GM23248 (cell line): ENCODE measurements at regions not wholly inside any gene's neighbourhood (a gene's known extent, or its start where the extent isn't known, plus 50 kb on each side); places are given as distances from the start of the nearest gene placed in this dataset.

Experiments
- DNase-seq: peaks from one replicate; pipeline ENCODE4 v3.0.0-alpha.2; 2015
- H2AFZ ChIP-seq: fragments of 200-600 bp; sonication (generic); 2 replicates; pipeline ENCODE4 v1.6.1; 2016; ENCODE audit warnings: antibody characterized with exemption
- H3F3A ChIP-seq: fragments of 200-600 bp; sonication (generic); 2 replicates; pipeline ENCODE4 v1.6.1; 2016; ENCODE audit warnings: mild to moderate bottlenecking, antibody characterized with exemption, mixed run types; ENCODE audit not compliant: insufficient read depth
- H3K27ac ChIP-seq: fragments of 200-600 bp; sonication (generic); 2 replicates; pipeline ENCODE4 v1.5.1; 2016; ENCODE audit warnings: mild to moderate bottlenecking
- H3K27me3 ChIP-seq: fragments of 200-600 bp; sonication (generic); replicated peaks from 2 replicates; pipeline ENCODE4 v1.6.1; 2016; ENCODE audit warnings: mild to moderate bottlenecking; ENCODE audit not compliant: insufficient read depth
- H3K36me3 ChIP-seq: fragments of 200-600 bp; sonication (generic); 2 replicates; pipeline ENCODE4 v1.6.1; 2016; ENCODE audit warnings: low read depth, mild to moderate bottlenecking
- H3K4me1 ChIP-seq: fragments of 200-600 bp; sonication (generic); 2 replicates; pipeline ENCODE4 v1.6.1; 2016; ENCODE audit warnings: mild to moderate bottlenecking; ENCODE audit not compliant: insufficient read depth
- H3K4me2 ChIP-seq: fragments of 200-600 bp; sonication (generic); one replicate; pipeline ENCODE4 v1.6.1; 2016; ENCODE audit warnings: mild to moderate bottlenecking; ENCODE audit not compliant: unreplicated experiment
- H3K4me3 ChIP-seq: fragments of 200-600 bp; sonication (generic); 2 replicates; pipeline ENCODE4 v1.5.1; 2016; ENCODE audit warnings: mild to moderate bottlenecking
- H3K79me2 ChIP-seq: fragments of 200-600 bp; sonication (generic); 2 replicates; pipeline ENCODE4 v1.6.1; 2016; ENCODE audit warnings: mild to moderate bottlenecking; ENCODE audit not compliant: insufficient read depth
- H3K9ac ChIP-seq: fragments of 200-600 bp; sonication (generic); 2 replicates; pipeline ENCODE4 v1.6.1; 2016; ENCODE audit warnings: mild to moderate bottlenecking
- H3K9me2 ChIP-seq: fragments of 200-600 bp; sonication (generic); 2 replicates; pipeline ENCODE4 v1.6.1; 2016; ENCODE audit warnings: mixed run types, mild to moderate bottlenecking, moderate library complexity; ENCODE audit not compliant: insufficient read depth
- H3K9me3 ChIP-seq: fragments of 200-600 bp; sonication (generic); one replicate; pipeline ENCODE4 v1.6.1; 2017; ENCODE audit warnings: low read depth
- H4K20me1 ChIP-seq: fragments of 200-600 bp; sonication (generic); 2 replicates; pipeline ENCODE4 v1.6.0; 2016; ENCODE audit not compliant: insufficient read depth
- EZH2 ChIP-seq: fragments of 200-600 bp; sonication (generic); IDR thresholded peaks from 2 replicates; pipeline ENCODE4 v1.6.1; 2018; ENCODE audit warnings: antibody characterized with exemption, mild to moderate bottlenecking; ENCODE audit not compliant: insufficient read depth, poor library complexity, severe bottlenecking
- EZH2phosphoT487 ChIP-seq: fragments of 200-600 bp; sonication (generic); IDR thresholded peaks from 2 replicates; pipeline ENCODE4 v1.6.1; 2018; ENCODE audit warnings: antibody characterized with exemption, moderate library complexity, mild to moderate bottlenecking, low read depth; ENCODE audit not compliant: insufficient read depth
- WGBS, 2 experiments: methylation state at CpG; one replicate each; pipeline ENCODE4 v1.1.6; 2015 to 2017; ENCODE audit warnings: low lambda C conversion rate in 2 of 2, low coverage in 1 of 2; ENCODE audit errors: missing lambda C conversion rate in 2 of 2; 5-methylcytosine and 5-hydroxymethylcytosine counted together
- in situ Hi-C: fragments of 300-500 bp; cut with MboI; formaldehyde crosslinking; loops from 2 replicates; pipeline ENCODE4 v1.15.0; 2020

DNA sequence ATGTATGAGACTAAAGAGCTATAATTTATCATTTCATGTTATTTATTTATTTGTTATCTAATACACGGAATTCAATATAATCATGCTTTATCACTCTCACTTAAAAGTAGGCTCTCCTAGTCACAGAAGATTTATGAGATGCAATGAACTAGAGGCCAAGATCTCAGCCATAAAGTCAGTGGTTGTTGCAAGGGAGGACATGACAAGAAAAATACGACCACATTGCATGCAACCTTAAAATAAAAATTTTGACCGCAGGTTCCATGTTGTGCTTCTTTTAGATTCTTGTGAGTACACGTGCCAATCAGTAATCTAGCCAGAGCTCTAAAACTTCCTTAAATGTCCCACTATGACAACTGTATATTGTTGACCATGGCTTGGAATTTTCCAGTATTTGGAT, 75.9 kb upstream of the SP8 start:
- TF ChIP-seq EZH2phosphoT487 (no peak), EZH2 (no peak)
- no peaks in the 10 kb centered on the region for H4K20me1 ChIP-seq
- no peaks in the 10 kb centered on the region for H3K27me3 ChIP-seq
- no peaks in the 10 kb centered on the region for H3K36me3 ChIP-seq
- no peak overlapping the region for H3K9ac ChIP-seq
- H3K27ac ChIP-seq: no peak overlapping the region
- H3K79me2 ChIP-seq: no peaks in the 10 kb centered on the region
- no peaks in the 10 kb centered on the region for H3K4me1 ChIP-seq
- H3F3A ChIP-seq: no peaks in the 10 kb centered on the region
- no peak for DNase-seq
- H3K9me3 ChIP-seq: no peaks in the 10 kb centered on the region
- H3K4me2 ChIP-seq: no peak overlapping the region
- 17 to 22% methylated on average over 4 of the region's 4 CpGs for WGBS, 2 experiments
- H3K4me3 ChIP-seq: no peak overlapping the region
- H2AFZ ChIP-seq: no peak overlapping the region
- in situ Hi-C loops: no loop called here
- no peaks in the 10 kb centered on the region for H3K9me2 ChIP-seq

DNA sequence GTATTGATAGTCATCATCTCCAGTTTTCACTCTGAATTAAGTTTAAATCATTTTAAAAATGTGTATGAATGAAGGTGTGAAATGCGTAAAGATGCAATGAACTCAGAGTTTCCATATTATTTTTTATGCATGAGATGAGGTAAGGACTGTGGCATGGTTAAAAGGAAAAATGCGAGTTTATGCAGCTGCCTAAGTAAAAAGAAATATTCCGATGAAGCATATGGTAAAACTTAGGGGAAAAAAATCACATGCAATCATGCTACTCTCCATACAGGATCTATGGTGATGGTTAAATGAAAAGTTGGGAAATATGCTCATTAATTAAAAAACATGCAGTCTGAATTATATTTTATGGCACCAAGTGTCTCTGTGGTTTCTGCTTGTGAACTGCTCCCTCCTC, 77.5 kb upstream of the SP8 start:
- 1 to 2% methylated on average over 3 of the region's 3 CpGs for WGBS, 2 experiments
- no peaks in the 10 kb centered on the region for H3K9me2 ChIP-seq
- TF ChIP-seq EZH2 (no peak), EZH2phosphoT487 (no peak)
- H3K79me2 ChIP-seq: no peaks in the 10 kb centered on the region
- no peak overlapping the region for H2AFZ ChIP-seq
- no peak for DNase-seq
- no peak overlapping the region for H3K9ac ChIP-seq
- no peaks in the 10 kb centered on the region for H3K4me1 ChIP-seq
- H3F3A ChIP-seq: no peaks in the 10 kb centered on the region
- H3K27me3 ChIP-seq: no peaks in the 10 kb centered on the region
- H3K27ac ChIP-seq: no peak overlapping the region
- in situ Hi-C loops: no loop called here
- no peaks in the 10 kb centered on the region for H3K36me3 ChIP-seq
- no peak overlapping the region for H3K4me2 ChIP-seq
- no peaks in the 10 kb centered on the region for H3K9me3 ChIP-seq
- no peaks in the 10 kb centered on the region for H4K20me1 ChIP-seq
- H3K4me3 ChIP-seq: no peak overlapping the region

- no peaks in the 10 kb centered on the region for H3K9me3 ChIP-seq
- no peaks in the 10 kb centered on the region for H3F3A ChIP-seq
- H3K4me1 ChIP-seq: no peaks in the 10 kb centered on the region
- no peak overlapping the region for H3K9ac ChIP-seq
- in situ Hi-C loops: no loop called here
- H3K79me2 ChIP-seq: no peaks in the 10 kb centered on the region
- no peak overlapping the region for H3K27ac ChIP-seq
- no peaks in the 10 kb centered on the region for H4K20me1 ChIP-seq
- H3K27me3 ChIP-seq: no peaks in the 10 kb centered on the region
- H2AFZ ChIP-seq: no peak overlapping the region
- no peak overlapping the region for H3K4me3 ChIP-seq
- no peak overlapping the region for H3K4me2 ChIP-seq
- H3K9me2 ChIP-seq: no peaks in the 10 kb centered on the region
- no peak for DNase-seq
- WGBS, 2 experiments: 23 to 31% methylated on average over 6 of the region's 6 CpGs
- TF ChIP-seq EZH2phosphoT487: no peak
- TF ChIP-seq EZH2: no peak
- no peaks in the 10 kb centered on the region for H3K36me3 ChIP-seq
Measured at GRCh38 chr7:20865684-20866083, 79.0 kb upstream of the SP8 start.

GRCh38 chr7:20870977-20871376, 84.3 kb upstream of the SP8 start:
- Histone ChIP-seq H3K9me3 (no peaks in the 10 kb centered on the region), H3F3A (no peaks in the 10 kb centered on the region), H3K4me2 (no peak overlapping the region), H4K20me1 (no peaks in the 10 kb centered on the region), H3K36me3 (no peaks in the 10 kb centered on the region), H2AFZ (no peak overlapping the region), H3K79me2 (no peaks in the 10 kb centered on the region), H3K4me3 (no peak overlapping the region), H3K9me2 (no peaks in the 10 kb centered on the region), H3K9ac (no peak overlapping the region), H3K27me3 (no peaks in the 10 kb centered on the region), H3K27ac (no peak overlapping the region), H3K4me1 (no peaks in the 10 kb centered on the region)
- 34 to 60% methylated on average over 2 of the region's 2 CpGs for WGBS, 2 experiments
- TF ChIP-seq EZH2 (no peak), EZH2phosphoT487 (no peak)
- DNase-seq: no peak
- in situ Hi-C loops: no loop called here

DNA sequence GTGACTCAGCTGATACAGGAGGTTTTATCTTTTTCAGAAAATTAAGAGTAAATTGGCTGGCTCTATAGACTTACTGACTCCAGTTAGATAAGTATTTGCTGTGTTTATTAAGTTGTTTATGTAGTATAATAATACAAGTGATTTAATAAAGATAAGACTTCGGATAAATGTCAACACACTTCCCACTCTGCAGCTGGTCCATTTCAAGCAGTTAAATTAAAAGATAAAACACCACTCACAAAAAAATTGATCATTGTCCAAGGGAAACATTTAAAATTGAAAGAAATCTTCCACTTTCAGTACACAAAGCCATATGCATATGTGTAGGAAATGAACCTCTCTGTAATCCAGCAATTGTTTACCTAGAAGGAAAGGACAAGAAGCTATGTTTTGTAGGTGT, 106.1 kb upstream of the SP8 start:
- H3K4me3 ChIP-seq: no peak overlapping the region
- H3K9me3 ChIP-seq: no peaks in the 10 kb centered on the region
- no peaks in the 10 kb centered on the region for H3K79me2 ChIP-seq
- H3K27me3 ChIP-seq: no peaks in the 10 kb centered on the region
- no peak overlapping the region for H3K9ac ChIP-seq
- H3K4me1 ChIP-seq: no peaks in the 10 kb centered on the region
- H3K36me3 ChIP-seq: no peaks in the 10 kb centered on the region
- H4K20me1 ChIP-seq: no peaks in the 10 kb centered on the region
- H3K9me2 ChIP-seq: no peaks in the 10 kb centered on the region
- H2AFZ ChIP-seq: no peak overlapping the region
- H3K27ac ChIP-seq: no peak overlapping the region
- WGBS, 2 experiments: 29 to 31% methylated on average over 1 of the region's 1 CpG
- no peak for TF ChIP-seq EZH2
- in situ Hi-C loops: no loop called here
- no peak for DNase-seq
- no peak overlapping the region for H3K4me2 ChIP-seq
- H3F3A ChIP-seq: no peaks in the 10 kb centered on the region
